ENCODE measurements at regions not wholly inside any gene's neighbourhood (a gene's known extent, or its start where the extent isn't known, plus 50 kb on each side); places are given as distances from the start of the nearest gene placed in this dataset.
A peak's percentile ranks its signal among the peaks of the same experiment; 100 is the strongest.
"Not testable (repeated sequence)": the region's sequence is repeated elsewhere in the genome, so short reads cannot be mapped to it uniquely, and the experiment has no call there.

DNA sequence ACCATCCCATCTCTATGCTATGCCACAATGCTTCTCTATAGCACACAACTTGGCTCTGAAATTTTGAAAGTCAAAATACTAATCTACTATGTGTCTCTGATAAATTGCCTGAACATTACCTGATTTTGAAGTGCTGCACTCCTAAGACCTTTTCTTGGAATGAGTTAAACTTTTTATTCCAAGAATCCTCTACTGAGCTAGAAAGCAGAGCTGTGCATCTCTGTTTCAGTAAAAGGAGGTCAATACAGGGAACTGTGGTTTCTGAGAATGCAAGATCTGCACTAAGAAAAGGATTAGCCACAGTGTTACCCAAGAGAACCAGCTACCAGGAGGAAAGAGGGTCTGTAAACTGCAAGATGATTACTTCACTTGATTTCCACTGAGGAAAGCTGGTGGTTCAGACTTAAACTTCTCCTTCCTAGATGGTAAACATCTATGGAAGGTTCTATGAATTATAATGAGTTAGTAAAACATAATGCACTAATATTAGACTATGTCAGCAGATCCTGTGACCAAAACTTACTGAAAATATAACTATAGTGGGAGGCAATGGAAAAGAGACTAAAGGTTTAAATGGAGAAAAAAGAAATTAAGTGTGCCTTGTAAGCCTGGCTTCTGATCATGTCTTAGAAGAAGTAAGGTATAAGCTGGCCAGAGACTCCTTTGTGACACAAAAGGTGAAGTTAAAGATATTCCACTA is 588.0 kb upstream of the DEFB115 start:
- DNase-seq: not testable (repeated sequence)

DNA sequence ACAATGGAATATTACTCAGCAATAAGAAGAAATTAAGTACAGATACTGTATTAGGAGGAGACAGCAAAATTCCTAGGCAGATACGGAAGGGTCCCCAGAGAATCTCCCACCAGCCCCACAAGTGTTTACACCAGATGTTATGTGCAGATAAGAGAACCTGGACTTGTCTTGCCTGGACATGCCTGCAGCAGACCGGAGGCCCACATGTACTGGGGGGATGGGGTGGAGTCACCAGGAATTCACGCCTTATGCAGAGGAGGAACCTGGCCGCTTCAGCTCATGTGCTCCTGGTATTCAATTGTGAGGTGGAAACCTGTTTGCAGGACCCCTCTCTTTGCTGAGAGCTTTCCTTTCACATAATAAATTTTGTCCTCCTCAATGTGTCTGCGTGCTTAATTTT is 586.3 kb upstream of the DEFB115 start:
- not testable (repeated sequence) for DNase-seq

DNA sequence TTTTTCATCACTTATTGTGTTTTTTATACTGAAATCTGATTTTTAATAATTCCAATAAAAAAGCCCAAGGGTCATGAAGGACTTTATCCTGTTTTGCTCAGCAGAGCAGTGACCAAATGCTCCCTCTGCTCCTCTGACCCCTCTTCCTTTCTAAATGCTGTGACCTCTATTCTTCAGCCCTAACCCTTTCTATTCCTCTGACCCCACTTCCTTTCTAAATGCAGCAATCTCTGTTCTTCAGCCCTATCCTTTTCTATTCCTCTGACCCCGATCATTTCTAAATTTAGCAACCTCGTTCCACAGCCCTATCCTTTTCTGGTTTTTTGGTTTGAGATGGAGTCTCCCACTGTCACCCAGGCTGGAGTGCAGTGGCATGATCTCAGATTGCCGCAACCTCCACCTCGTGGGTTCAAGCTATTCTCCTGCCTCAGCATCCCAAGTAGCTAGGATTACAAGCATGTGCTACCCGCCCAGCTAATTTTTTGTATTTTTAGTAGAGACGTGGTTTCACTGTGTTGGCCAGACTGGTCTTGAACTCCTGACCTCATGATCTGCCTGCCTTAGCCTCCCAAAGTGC is 581.4 kb upstream of the DEFB115 start:
- not testable (repeated sequence) for DNase-seq

DNA sequence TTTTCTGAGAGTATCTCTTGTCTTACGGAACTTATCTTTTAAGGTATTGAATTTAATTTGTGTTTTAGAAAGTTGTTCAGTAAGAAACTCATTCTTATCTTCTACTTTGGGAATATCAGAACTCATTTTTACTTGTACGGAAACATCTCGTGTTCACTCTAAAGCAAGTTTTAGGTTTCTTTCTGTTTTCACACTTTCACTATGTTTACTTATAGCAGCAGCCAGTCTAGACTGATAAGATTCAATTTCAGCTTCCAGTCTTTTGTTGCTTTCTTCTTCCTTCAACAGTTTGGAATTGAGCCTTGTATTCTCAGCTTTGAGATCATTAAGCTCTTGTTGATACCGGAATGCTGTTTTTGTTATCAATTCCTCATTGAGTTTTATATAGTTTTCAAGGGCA is 575.2 kb upstream of the DEFB115 start:
- not testable (repeated sequence) for DNase-seq

DNA sequence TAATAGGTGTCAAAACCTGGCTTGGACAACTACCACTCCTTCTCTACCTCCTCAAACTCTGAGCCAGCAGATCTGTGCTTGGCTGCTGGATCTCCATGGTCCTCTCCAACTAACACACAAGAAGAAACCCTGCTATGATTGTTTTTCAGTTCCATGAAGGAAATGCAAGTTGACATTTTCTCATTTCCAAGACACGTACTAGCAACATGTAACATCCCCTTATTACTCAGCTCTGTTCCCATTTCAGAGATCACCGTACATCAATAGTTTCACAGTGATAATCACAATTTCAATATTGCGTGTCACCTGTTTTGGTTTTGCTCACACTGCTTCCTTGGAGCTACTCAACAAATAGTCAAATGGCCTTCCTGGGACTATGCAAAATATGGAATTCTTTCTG is 544.6 kb upstream of the DEFB115 start:
- not testable (repeated sequence) for DNase-seq

DNA sequence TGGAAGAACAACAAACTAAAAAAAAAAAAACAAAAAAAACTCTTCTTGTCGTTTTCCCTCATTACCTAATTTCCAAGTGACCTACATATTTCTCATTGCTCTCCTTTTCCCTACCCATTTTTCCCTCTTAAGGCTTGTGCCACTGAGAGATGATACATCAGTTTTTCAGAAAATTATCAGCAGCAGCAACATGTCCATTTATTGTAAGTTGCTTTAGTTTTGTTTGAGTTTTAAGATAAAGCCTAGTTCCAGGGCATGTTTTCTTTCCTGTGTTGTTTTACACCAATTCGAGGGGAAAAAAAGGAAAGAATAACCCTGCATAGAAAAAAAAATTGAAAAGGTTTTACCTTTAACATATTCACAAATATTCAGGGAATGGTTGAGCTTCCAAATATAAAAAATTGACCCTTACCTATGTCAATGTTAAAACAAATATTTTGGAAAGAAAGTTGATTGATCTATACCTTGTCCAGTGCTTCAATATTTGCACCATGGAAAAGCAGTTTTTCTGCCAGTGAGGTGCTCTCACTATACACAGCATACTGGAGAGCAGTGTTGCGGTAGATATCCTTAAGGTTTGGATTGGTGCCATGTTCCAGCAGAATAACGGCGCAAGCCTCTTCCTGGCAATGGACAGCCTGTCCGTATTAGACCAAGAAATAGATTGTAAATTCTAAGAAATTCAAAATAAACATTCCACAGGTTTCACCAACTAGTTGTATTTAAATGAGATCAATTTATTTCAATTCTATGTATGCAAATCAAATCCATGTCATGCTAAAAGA is 537.9 kb upstream of the DEFB115 start:
- DNase-seq: not testable (repeated sequence)

DNA sequence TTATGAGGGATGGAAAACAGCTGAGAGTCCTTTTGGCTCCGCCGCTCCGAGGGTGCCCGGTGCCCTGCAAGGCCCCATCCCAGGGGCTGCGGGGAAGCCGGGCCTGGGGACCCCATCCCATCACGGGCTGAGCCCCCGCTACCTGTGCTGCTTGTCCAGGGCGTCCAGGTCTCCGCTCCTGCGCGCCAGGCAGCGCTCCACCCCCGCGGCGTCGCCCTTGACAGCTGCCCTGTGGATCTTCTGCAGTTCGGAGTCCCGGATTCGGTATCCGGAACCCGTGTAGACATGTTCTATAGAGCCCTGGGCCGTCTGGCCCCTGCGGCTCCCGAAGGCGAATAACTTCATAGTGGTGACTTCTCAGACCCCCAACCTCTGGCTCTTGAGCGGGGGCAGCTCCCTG is 534.0 kb upstream of the DEFB115 start:
- not testable (repeated sequence) for DNase-seq

DNA sequence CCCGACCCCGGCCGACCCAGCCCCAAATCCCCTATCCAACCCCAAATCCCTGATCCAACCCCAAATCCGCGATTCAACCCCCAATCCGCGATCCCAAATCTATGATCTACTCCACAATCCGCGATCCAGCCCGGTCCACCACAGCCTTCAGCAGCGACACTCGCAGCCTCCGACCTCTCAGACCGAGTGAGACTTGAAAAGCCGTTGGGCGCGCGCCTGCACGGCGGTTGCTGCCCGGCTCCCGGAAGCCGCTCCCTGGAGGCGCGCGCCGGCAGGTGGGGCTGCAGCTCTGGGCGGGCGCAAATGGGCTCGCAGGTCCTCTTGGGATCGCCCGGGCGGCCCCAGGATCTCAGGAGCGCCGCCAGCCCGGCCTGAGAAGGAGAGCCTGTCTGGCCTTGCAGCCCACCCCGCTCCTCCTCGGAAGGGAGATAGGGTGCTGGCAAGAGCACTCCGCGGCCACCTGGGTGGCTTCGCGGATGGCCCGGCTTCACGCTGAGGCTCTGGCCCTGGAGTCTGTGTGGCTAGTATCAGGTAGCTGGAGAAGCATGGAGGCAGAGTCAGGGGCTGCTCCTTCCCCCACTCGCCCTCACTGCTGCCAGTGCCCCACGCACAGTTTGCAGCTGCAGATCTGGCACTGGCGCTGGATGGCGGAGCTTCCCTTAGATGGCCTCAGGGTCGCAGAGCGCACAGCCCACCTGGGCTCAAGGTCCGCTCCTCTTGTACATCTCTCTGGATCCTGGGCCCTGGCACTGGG is 533.4 kb upstream of the DEFB115 start:
- DNase-seq: peak in 1 of 14 donors; percentile 8

DNA sequence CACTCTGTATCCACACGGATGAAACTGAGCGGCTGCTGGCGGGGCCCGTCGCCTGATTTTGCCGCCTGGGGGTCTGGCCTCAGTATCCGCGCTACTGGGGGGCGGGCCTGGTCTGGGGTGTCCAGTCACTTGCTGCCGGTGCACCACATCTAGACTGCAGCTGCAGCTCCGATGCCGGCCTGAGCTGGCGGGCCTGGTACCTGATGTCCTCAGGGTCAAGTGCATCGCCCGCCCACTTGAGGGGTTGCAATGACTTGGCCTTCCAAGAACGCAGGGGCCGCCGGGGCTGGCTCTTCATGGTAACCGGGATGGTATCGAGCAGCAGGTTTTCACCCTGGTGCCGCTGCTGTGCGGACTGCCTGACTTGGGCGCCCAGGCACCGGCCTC is 532.8 kb upstream of the DEFB115 start:
- not testable (repeated sequence) for DNase-seq

DNA sequence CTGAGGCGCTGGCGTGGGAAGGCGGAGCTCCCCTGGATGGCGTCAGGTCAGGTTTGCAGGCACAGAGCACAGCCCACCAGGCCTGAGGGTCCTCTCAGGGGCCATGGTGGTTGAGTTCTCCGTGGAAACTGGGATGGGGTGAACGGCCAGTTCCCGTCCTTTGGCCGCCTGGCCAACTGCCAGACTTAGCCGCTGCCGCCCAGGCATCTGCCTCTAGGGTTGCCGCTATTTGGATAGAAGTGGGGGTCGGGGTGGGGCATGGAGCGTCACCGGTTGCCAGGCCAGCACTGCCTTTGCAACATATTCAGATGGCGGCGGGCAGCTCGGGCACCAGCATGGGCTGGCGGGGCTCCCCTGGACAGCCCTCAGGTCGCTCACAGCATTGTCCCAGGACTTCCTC is 532.3 kb upstream of the DEFB115 start:
- not testable (repeated sequence) for DNase-seq

DNA sequence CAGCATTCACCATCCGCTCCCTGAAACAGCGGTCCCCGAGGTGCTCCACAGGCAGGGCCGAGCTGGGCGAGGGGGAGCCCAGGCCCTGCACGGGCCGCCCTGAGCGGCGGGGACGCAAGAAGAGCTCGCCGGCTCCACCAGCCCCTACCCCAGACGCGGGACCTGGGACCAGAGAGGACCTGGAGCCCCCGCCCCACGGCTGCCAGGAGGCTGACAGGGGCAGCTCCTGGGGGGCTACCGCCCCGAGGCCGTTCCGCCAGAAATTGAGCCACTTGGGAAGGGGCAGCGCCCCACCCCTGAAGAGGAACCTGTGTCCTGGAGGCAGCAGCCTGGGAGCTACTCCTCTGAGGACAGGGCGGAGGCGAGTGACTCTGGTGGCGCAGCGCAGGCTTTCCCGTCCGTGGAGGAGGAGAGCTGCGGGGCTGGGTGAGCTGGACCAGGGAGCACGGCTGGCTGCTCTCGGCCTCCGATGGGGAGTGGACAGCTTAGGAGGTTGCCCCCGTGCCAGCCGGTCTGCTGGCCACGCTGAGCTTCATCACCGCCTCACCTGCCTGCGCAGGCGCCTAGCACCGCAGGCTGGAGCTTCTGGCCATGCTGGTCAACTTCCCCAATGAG is 529.1 kb upstream of the DEFB115 start:
- DNase-seq: not testable (repeated sequence)

Measured in C1 segment of cervical spinal cord (tissue), 14 donors.